H1 (cell line): ENCODE measurements at regions not wholly inside any gene's neighbourhood (a gene's known extent, or its start where the extent isn't known, plus 50 kb on each side); places are given as distances from the start of the nearest gene placed in this dataset.

Experiments used
- CBX5 ChIP-seq: fragments of 300-800, 300-1000 bp; sonication (generic); IDR thresholded peaks from 2 replicates; pipeline ENCODE4 v1.7.1; 2016; ENCODE audit warnings: antibody characterized with exemption, low read length, low read depth
- RXRA ChIP-seq: IDR thresholded peaks from 2 replicates; pipeline ENCODE4 v1.6.1; 2011; ENCODE audit warnings: low read depth, mild to moderate bottlenecking, low read length, moderate library complexity; ENCODE audit not compliant: insufficient read depth
- SIX5 ChIP-seq: IDR thresholded peaks from 2 replicates; pipeline ENCODE4 v1.6.1; 2011; ENCODE audit warnings: mild to moderate bottlenecking, low read depth, low read length

DNA sequence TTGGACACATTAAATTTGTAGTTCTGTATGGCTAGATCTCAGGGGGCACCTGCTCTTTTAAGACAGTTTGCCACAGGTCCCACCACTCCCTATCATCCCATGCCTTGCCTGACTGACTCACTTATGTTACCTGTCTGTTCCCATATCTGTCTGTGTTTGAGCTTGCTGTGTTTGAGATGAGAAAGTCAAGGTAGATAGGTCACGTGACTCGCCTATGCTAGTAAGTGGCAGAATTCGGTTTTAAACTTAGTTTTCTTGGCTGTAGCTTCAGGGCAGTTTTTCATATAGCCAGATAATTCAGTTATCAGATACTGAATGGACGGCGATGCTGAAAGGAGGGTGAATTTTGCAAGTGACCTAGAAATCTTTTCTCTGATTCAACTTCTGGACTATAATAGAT lies 348.4 kb downstream of the RPS24 start (continued):
- TF ChIP-seq RXRA, result no peak
- TF ChIP-seq SIX5, result no peak
- no peak for TF ChIP-seq CBX5
- TF ChIP-seq, all 59 proteins: peak for 0
